Fibroblast of lung (primary cell): ENCODE measurements at regions not wholly inside any gene's neighbourhood (a gene's known extent, or its start where the extent isn't known, plus 50 kb on each side); places are given as distances from the start of the nearest gene placed in this dataset.

Source experiments
- EZH2 ChIP-seq: IDR thresholded peaks from 2 replicates; pipeline ENCODE4 v1.5.1; 2012; ENCODE audit warnings: low read length, control low read depth, mild to moderate bottlenecking; ENCODE audit errors: missing control alignments
- TF ChIP-seq, protein P1 (sequence below), 2 donors: IDR thresholded peaks in 1 of 2; conservative IDR thresholded peaks in 1 of 2; 1 replicate in 1 of 2; 2 replicates in 1 of 2; pipeline ENCODE4 v1.5.1; 2011 to 2012; ENCODE audit warnings: low read length in 2 of 2, control low read depth in 1 of 2, inconsistent platforms in 1 of 2, low read depth in 1 of 2, mild to moderate bottlenecking in 1 of 2

DNA sequence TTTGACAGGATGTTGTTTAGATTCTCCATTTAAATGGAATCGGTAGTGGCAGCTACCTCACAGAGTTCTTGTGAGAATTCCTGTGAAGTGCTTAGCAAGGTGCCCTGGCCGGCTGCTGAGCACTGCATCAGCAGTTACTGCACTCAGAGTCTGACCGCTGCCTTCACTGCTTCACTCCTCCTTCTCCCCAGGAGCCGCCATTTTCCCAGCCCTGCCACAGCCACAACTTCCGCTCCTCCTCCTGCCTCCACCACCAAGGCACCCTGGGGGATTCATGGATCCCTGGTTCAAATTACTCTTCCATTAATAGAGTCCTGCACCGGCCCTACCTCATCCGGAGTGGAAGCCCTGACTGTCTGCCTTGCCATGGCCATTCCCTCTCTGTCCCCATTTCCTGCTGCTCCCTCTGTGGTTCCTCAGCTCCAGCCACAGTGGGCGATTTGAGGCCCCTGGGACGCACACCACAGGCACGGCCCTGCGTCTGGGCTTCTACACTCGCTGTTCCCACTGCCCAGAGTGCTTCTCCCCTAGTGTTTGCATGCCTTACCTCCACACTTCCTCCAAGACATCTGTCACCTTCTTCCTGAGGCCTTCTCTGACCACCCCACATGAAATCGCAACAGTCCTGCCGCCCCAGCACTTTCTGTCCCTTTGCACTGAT is 210.3 kb downstream of the IPO8 start:
- TF ChIP-seq, protein P1, sequence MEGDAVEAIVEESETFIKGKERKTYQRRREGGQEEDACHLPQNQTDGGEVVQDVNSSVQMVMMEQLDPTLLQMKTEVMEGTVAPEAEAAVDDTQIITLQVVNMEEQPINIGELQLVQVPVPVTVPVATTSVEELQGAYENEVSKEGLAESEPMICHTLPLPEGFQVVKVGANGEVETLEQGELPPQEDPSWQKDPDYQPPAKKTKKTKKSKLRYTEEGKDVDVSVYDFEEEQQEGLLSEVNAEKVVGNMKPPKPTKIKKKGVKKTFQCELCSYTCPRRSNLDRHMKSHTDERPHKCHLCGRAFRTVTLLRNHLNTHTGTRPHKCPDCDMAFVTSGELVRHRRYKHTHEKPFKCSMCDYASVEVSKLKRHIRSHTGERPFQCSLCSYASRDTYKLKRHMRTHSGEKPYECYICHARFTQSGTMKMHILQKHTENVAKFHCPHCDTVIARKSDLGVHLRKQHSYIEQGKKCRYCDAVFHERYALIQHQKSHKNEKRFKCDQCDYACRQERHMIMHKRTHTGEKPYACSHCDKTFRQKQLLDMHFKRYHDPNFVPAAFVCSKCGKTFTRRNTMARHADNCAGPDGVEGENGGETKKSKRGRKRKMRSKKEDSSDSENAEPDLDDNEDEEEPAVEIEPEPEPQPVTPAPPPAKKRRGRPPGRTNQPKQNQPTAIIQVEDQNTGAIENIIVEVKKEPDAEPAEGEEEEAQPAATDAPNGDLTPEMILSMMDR (conservative IDR thresholded peaks at IDR 0.05 in 1 of 2, IDR thresholded peaks at IDR 0.05 in 1 of 2; ENCODE audit: low read depth in 1 of 2, low read length in 2 of 2), result no peak
- no peak for TF ChIP-seq EZH2
